ACHN (cell line): ENCODE measurements at regions not wholly inside any gene's neighbourhood (a gene's known extent, or its start where the extent isn't known, plus 50 kb on each side); places are given as distances from the start of the nearest gene placed in this dataset.
"Not testable (repeated sequence)": the region's sequence is repeated elsewhere in the genome, so short reads cannot be mapped to it uniquely, and the experiment has no call there.

ENCODE experiments used
- DNase-seq: peaks from one replicate; pipeline ENCODE4 v3.0.0-alpha.2; 2015
- in situ Hi-C: cut with HindIII; loops from 2 replicates; pipeline ENCODE4 v1.10.0; 2017; ENCODE audit warnings: low sequenced_read_pairs, low pct_ligation_motif_present, low pct_unique_long_range_greater_than_20kb

DNA sequence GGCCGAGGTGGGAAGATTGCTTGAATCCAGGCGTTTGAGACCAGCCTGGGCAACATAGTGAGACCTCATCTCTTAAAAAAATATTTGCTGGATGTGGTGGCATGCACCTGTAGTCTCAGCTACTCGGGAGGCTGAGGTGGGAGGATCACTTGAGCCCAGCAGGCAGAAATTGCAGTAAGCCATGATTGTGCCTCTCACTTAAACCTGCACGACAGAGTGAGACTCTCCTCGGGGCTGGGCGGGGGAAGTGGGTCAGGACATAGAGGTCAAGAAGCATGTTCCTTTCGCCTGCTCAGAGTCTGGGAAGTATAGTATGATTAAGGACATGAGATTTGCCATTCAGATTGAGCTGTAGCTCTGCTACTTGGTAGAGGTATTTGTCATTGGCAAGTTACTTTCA, 52.3 kb downstream of the SEPTIN7 start:
- DNase-seq, in situ Hi-C loops: not testable (repeated sequence)

DNA sequence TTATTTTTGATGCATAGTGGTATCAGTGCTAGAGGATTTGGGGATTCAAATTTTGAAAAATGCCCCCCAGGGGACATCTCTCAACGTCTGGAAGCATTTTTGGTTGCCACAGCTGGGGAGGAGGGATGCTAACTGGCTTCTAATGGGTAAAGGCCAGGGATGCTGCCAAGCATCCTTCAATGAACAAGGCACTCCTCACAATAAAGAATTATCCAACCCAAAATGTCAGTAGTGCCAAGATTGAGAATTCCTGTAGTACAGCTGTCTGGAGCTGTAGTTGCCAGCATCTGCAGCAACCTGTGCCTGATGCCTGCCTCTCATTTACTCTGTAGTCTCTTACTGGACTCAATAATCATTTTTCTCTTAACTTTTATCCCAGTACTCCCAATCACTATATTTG, 53.5 kb downstream of the SEPTIN7 start:
- in situ Hi-C loops = no loop called here
- DNase-seq = no peak

DNA sequence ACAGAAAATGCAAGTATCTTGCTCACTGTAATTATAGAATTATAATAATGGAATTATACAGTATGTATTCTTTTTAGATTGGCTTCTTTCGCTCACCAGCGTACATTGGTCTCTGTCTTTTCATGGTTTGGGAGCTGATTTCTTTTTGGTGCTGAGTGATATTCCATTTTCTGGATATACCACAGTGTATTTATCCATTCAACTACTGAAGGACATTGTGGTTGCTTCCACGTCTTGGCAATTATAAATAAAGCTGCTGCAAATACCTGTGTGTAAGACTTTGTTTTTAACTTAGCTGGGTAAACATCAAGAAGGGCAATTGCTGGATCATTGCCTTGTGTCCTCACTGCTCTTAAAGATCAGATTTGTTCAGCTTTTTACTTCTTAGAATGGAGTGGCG, 55.3 kb downstream of the SEPTIN7 start:
- in situ Hi-C loops = no loop called here
- DNase-seq = no peak

DNA sequence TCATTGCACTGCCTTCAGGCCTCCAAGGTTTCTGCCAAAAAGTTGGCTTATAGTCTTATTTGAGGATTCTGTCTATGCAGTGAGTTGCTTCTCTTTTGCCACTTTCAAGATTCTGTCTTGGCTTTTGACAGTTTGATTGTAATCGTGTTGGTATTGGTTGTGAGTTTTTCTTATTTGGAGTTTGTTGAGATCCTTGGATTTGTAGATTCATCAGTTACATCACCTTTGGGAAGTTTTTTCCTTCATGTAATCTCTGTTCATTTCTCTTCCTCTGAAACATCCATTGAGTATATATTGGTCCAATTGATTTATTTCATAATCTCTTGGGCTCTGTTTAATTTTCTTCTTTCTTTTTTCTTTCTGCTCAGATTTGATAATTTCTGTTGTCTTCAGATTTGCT, 59.8 kb downstream of the SEPTIN7 start:
- in situ Hi-C loops = no loop called here
- DNase-seq = no peak

DNA sequence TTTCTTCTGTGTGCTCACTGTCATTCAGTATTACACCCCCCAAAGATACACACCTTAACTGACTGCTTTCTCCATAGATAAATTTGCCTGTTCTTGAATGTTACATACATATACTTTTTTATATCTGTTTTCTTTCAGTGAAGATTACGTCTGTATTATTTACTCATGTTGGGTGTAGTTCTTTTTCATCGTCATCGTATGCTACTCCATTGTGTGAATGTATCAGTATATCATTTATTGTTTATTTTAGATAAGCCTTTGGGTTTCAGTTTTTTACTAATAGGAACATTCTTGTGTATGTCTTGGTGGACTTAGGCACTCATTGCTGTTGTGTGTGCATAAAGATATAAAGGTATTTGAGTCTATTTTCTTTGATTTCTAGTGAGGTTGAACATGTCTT, 64.4 kb downstream of the SEPTIN7 start:
- in situ Hi-C loops = no loop called here
- DNase-seq = no peak

DNA sequence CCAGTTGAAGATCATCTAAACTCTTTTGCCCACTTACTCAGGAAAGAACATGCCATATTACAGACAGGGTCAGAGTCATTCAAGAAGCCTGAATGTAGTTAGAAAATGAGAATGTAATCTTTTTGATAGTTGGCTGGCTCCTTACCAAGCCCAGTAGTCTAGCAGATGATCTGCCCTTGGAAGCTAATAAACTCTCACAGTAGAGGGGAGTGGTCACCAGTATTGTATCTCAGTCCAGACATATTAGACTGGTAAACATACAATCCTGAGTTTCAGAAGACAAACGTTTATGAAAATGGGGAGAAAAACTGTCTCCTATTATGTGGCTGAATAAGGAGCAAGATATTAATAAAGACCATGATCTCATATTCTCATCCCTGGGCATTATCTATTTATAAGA, 65.3 kb downstream of the SEPTIN7 start:
- no peak for DNase-seq
- in situ Hi-C loops = no loop called here

DNA sequence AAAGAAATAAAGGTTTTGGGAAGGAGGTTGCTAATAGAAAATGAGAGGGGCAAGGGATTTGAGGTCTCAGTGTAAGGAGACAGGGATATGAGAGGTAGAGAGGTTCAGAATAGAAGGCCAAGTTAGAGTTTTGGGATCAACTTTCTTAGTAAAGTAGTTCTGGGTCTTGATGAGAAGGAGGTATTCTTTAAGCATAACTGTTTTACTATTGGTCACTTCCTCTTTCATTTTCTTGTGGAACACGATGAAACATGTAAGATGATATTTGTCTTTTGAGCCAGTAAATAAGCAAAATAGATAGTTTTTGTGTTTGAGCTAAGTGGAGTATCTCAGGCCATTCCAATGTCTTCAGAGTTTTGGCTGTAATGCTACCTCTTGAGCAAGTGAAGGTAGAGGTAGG, 68.3 kb downstream of the SEPTIN7 start:
- in situ Hi-C loops, DNase-seq: not testable (repeated sequence)

DNA sequence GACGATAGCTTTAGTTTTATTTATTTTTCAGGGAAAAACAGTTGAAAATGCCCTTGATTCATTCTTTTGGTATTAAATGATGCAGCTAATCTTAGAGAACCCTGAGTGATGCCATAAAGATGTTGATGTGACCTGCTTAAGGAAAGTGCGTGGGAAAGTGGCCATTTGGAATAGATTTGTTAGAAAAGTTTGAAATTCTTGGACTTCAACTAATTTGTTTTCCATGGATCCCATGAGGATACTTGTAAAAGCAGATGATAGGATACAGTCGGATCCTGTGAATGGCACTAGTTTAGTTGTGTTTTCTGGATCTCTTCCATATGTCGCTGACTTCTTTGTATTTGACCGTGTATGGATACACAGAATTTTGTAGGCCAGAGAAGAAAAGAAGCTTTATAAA, 69.0 kb downstream of the SEPTIN7 start:
- in situ Hi-C loops = no loop called here
- DNase-seq = no peak

DNA sequence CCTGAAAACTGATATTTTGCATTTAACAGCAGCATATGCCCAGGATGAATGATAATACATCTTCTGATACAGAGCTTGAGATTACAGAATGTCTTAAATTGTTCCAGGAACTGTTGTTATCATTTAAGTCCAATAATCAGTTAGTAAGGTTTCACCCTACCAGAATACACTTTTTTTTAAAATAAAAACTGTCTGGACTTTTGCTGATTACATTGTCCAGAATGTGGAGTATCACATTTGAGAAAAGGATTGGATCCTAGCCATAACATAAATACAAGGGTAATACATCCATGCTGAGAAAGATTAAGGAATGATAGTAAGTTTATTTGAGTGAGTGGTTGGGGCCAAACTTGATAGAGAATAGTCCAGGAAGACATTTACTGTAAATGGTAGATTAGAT, 71.0 kb downstream of the SEPTIN7 start:
- in situ Hi-C loops = no loop called here

DNA sequence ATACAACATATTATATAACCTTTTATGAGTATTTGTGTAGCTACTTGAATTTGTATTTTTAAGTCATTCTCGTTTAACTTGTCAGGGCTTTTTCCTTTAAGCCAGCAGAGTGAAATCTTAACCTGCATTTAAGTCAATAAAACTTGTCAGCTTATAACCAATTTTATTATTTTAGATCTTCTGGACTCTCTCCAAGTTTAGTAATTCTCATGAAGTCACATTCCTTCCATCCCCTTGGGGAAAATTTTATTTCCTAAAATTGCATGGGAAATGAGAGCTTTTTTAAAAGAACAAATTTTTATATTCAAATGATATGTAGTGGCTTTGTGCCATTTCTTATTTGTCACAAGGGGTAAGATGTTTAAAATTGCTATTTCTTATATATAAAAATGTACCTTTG, 74.0 kb downstream of the SEPTIN7 start:
- DNase-seq = no peak
- in situ Hi-C loops = no loop called here

More for the DNA sequence above, 71.0 kb downstream of the SEPTIN7 start:
- no peak for DNase-seq

DNA sequence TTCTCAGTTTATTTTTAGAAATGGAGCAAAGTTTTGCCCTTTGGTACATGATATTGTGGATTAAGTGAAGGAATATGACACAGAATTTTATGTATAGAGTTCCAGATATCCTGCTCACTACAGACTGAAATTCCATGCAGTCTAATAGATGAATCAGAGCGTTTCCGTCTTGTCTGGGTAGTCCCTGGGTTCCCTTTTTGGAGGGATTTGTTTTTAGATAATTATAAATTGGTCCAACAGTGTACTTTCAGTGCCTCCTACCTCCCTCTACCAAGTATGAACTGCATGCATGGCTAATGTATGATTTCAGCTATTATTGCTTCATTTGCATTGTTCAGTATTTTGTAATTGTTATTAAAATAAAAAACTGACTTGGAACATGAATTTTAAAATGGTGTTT, 74.4 kb downstream of the SEPTIN7 start:
- DNase-seq = no peak
- in situ Hi-C loops = no loop called here

DNA sequence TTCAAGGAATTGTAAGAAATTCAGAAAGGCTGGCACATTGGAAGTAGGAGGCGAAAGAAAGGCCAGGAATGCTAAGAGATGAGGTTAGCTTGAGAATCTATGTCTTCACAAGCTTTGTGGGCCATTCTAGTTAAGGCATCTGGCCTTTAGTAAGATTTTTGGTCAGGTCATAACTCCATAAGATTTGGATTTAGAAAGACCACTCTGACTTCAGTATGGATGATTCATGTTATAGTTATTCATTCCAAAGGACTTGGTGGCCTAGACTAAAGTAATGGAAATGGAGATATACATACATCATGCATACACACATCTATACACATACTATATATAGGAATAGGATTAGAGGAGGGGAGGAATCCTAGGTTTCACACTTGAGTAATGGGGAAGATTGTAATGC, 77.5 kb downstream of the SEPTIN7 start:
- in situ Hi-C loops = no loop called here
- DNase-seq = no peak

DNA sequence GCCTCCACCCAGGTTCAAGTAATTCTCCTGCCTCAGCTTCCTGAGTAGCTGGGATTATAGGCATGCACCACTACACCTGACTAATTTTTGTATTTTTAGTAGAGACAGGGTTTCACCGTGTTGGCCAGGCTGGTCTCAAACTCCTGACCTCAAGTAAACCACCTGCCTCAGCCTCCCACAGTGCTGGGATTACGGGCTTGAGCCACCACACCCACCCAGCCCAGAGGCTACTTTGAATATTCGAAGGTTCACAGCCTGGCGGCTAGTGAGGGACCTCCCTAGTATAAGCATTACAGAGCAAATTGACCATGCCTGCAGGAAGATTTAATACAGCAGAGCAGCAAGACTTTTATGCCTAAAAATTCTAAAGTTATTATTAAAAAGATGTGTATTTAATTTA, 86.6 kb downstream of the SEPTIN7 start:
- DNase-seq, in situ Hi-C loops: not testable (repeated sequence)

DNA sequence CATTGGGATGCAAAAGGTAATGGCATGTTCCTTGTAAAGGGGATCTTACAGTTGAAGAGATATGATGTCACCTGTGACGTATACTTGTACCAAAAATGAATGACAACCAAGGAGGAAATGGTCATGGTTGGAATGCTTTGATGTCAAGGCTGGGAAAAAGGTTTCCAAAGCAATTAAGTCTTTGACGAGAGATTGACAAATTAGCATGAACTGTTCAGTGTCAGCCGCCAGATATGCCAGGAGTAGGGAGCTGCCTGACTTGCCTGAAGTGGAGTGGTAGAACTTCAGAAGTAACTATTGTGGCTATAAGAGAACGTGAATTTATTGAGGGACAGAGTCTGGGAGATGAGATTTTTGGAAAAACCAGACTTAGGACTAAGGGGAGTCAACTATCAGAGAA, 88.1 kb downstream of the SEPTIN7 start:
- DNase-seq = no peak
- in situ Hi-C loops = no loop called here

DNA sequence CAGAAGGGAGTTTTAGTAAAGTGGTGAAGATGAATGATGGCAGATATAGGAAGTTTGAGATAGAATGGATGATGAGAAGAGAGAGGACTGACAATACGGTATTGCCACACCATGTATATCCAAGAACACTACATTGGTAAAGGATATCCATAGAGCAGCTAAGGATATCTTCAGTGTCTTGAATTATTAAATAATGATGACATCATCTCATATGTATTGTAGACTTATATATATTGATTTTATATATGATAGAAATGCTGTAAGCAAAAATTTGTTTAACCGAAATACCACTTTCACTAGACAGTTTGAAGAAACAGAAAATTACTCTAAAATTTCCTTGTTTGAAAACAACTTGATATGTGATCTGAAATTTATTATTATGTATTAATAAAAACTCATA, 89.0 kb downstream of the SEPTIN7 start:
- in situ Hi-C loops = no loop called here
- no peak for DNase-seq

DNA sequence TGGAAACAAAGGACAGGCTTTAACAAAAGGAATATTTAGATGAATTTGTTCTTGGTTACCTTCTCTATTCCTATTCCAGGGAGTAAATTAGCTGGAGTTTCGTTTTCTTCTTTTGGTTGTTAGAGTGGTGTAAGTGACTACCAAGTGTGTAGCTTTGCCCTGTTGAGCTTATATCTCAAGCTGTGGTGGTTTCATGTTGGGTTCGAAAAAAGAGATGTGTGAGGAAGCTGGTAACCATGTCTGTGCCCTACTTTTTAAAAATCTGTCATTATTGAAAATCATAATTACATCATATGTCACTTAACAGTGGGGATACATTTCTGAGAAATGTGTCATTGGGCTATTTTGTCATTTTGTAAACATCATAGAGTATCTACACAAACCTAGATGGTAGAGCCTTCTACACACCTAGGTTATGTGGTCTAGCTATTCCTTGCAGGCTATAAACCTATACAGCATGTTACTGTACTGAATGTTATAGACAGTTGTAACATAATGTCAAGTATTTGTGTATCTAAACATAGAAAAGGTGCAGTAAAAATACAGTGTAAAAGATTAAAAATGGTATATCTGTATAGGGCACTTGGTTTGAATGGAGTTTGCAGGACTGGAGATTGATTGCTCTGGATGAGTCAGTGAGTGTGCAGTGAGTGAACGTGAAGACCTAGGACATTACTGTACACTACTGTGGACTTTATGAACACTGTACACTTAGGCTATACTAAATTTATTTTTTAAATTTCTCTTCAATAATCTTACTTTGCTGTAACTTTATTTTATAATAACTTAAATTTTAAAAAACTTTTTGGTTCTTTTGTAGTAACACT, 90.4 kb downstream of the SEPTIN7 start:
- in situ Hi-C loops = no loop called here
- DNase-seq = no peak

DNA sequence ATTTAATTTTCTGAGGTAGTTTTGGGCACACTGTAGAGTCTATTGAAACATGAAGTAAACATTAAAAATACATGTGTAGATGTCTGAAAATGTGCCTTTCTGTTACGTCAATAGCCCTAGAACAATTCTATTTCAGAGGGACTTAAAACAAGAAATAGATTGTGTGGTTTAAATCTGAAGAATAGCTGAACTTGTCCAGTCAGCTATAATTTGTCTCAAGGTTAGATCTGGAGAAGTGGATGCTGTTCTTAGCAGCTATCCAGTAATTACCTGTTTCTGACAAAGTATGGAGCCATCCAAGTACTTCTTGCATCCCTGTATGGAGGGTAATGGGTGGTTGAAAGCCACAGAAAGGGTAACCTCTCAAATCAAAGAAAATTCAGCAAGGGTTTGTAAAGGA, 92.8 kb downstream of the SEPTIN7 start:
- in situ Hi-C loops = no loop called here
- no peak for DNase-seq

DNA sequence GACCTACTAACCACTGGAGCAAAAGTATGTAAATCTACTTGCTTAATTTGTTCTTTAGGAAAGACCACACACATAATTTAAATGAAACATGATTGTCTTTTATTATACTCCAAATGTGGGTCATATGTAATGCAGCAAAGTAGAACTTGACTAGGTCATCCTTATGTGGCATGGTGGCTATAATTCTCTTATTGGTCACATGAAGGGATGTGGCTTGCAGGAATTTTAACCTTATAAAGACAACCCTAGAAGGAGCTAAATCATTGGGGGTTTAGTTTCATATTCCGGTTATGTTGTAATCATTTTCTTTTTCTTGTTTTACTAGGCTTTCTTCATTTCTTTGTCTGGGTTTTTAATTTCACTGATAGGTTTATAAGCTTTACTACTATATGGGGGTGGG, 93.9 kb downstream of the SEPTIN7 start:
- in situ Hi-C loops = no loop called here

DNA sequence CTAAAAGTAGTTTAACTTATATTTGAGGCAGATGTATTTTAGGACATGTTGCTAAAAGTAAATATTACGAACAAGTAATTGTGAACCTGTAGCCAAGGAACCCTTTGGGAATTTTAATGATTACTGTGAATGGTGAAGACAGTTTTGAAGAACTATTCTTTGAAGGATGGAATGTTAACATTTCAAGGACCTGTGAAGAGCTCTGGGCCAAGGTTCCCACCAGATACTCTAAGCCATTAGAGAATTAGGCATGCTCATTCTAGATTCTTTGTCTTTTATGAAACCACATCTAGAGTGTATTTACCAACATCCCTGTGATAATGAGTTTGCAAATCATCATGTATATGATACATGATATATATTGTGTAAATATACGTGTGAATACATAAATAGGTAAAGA, 99.8 kb downstream of the SEPTIN7 start:
- in situ Hi-C loops = no loop called here
- no peak for DNase-seq

More for the DNA sequence above, 93.9 kb downstream of the SEPTIN7 start:
- no peak for DNase-seq

DNA sequence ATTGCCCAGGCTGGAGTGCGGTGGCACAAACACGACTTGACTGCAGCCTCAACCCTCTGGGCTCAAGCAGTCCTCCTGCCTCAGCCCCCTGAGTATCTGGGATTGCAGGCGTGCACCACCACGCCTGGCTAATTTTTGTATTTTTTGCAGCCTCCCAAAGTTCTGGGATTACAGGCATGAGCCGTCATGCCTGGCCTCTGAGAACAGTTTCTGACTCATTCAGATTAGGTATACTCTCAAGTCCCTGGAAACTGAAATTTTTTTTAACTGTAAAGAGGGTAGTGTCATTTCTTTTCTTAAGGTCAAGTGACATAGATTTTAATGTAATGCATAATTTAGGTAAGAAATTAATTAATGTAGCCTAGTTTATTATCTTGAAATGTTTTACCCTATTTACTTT, 104.7 kb downstream of the SEPTIN7 start:
- in situ Hi-C loops = no loop called here
- DNase-seq = peak; percentile 48
